HG03378 (cell line): ENCODE measurements at regions not wholly inside any gene's neighbourhood (a gene's known extent, or its start where the extent isn't known, plus 50 kb on each side); places are given as distances from the start of the nearest gene placed in this dataset.
"Not testable (repeated sequence)": the region's sequence is repeated elsewhere in the genome, so short reads cannot be mapped to it uniquely, and the experiment has no call there.

Experiments
- ATAC-seq: cut with Tn5 transposase; IDR thresholded peaks from one replicate; pipeline ENCODE4 v1.9.1; 2021; ENCODE audit warnings: mild to moderate bottlenecking, moderate library complexity; ENCODE audit not compliant: unreplicated experiment

DNA sequence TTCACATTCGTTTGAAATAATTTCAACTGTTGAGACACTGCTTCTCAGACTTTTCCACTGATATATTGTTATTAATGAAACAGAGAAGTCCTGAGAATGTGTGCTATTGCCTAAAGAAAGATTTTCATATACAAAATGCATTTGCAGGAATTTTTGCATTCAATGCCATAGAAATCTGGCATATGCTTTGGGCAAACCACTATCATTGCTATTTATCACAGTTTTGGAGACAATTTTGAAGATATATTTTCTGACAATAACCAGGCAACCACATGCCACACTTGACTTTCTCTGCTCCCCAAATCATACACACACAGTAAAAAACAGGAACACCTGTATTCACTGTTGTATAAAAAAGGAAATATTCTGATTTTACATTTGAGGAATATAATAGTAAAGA is 1303.7 kb upstream of the IGFBP7 start:
- ATAC-seq: no peak

DNA sequence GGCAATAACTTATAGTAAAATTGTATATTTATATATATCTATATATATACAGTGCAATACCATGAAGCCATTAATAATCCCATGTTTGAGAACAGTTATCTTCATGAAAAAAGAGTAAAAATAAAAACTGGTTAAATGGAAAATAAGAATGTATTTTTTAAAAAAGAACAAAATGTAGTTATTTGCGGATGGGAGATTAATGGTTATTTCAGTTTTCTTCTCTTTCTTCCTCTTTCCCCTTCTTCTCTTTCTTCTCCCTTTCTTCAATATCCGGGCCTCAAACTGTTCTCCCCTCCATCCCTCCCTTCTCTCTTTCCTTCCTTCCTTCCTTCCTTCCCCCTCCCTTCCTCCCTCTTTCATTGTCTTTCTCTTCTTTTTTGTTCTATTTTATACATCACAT is 1301.7 kb upstream of the IGFBP7 start:
- no peak for ATAC-seq

DNA sequence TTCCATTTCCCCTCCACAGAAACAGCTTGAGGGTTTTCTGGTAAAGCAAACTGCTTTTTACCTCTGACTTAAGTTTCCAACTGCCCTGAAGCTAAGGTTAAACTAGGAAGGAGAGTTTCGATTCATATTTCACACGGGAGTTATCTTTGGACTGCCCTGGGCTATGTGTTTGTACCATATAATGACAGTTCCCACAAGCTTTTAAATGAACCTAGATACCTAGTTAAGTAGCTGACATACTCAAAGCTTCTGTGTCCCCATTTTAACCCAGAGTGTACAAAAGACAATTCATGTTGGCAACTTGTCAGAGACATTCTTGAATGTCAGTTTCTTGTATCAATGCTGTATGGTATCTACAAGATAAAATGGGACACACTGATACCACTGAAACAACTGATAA is 1296.6 kb upstream of the IGFBP7 start:
- ATAC-seq: no peak

DNA sequence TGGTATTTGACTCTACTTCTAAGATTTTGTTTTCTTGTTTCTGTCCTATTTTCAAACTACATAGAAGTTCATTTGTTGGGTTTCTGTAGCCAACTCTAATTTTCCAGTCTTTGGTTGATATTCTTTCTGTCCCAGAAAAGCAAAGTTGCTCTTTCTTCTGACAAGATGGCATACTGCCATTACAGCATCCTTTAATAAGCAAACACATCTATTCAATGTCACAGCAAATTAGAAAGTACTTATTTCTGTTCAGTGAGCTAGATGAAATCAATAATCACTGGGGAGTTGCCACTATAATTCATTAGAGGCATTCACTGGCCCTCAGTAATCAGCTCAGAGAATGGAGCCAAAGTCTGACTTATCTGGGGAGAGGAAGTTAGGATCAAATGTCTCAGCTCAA is 1258.0 kb upstream of the IGFBP7 start:
- ATAC-seq: no peak

DNA sequence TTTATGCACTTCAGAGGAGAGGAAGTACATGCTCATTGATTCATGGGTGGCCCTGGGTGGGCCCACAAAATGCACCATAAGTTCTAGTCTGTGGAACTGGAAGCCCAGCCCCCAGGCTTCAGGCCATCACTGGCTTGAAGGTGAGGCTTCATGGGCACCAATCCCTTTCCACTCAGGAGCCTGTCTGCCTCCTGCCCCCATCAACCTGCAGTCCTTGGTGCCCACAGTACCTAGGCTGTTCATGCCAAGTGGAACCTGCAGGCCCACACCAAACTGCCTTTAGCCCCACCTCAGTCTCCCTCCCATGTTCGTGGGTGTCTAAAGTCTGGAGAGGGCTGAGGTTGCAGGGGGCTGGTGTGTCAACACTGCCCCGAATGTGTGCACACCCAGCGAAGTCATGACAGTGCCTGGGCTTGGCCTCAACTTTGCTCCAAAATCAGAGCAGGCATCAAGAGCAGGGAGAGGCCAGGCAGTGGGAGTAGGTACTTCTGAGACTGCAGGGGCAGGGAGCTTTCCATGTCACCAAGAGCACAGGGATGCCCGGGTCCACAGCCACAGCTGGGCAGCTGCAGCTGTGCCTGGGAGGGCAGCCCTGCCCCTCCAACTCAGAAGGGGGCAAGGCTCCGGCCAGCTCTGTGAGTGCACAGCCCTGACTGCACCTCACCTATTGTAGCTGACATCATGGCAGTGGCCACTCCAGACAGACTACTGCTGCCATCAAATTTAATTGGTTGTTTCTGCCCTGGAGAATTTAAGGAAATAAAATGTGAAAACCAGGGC is 1250.4 kb upstream of the IGFBP7 start:
- ATAC-seq: no peak

DNA sequence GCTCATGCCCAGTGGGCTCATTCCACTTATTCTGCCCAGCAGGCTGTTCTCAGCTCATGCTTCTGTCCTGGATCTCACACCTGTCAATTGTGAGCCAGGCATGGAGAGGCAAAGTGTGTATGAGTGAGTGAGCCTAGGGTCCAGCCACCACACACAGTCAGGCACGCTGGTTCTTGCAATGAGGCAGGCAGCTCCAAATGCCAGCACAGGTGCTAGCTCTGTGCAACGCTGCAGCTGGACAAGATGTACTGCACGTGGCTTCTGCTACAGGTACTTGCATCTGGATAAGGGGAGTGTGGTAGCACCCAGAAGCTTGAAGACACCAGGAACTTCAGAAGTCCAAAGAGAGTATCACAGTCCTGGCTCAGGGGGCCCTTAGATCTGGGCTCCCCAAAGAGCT is 1249.4 kb upstream of the IGFBP7 start:
- no peak for ATAC-seq

DNA sequence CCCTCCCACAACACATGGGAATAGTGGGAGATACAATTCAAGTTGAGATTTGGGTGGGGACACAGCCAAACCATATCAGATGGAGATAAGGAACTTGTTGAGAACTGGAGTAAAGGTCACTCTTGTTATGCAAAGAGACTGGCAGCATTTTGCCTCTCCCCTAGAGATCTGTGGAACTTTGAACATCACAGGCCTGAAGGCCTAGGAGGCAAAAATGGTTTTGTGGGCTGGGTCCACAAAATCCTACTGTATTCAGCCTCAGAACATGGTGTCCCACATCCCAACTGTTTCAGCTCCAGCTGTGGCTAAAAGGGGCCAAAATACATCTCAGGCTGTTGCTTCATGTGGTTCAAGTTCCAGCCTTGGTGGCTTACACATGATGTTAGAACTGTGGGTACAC is 1247.8 kb upstream of the IGFBP7 start:
- no peak for ATAC-seq

DNA sequence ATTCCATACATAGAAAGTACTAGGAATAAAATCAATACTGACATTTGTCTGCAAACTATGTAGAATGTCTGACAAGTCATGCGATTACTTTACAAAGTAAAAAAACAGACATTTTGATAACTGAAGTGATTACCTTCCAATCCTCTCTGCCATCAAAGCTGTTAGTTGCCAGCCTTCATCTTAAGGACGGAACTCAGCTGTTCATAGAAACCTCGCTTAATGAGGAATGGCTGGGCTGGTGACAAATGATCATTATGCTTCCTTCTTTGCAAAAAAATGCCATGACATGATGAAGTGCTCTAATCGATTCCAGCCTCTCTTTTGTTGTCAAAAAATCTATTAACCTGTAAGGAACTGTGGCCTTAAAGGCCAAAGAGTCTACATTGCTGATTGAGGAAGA is 1214.9 kb upstream of the IGFBP7 start:
- ATAC-seq: no peak

DNA sequence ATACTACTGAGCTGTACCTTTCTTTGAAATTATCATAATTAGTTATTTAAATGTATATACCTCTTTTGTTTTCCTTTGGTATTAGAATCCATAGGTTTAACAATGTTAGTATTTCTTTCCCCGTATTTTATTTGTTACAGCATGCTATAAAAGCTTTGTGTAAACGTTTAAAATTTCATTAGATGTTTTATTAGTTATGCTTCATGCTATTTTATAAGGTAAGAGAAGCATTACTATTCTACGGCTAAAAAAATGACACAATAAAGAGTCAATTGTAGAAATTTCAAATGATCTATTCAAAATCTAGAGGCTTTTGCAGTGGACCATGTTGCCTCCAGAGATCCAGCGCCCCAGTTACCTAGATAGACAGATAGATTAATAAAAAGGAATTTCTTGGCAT is 1203.3 kb upstream of the IGFBP7 start:
- ATAC-seq: no peak

DNA sequence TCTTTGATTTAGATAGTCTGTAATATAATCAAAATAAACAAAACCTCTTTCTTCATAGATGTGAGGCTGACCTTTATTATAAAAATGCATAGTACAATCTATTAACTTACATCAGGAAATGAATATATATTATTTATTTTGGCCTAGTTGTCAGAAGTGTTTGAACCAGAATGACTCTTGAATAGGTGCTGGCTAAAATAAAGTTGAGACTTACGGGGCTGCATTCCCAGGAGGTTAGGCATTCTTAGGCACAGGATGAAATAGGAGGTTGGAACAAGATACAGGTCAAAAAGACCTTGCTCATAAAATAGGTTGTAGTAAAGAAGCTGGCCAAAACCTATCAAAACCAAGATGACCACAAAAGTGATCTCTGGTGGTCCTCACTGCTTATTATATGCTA is 1193.3 kb upstream of the IGFBP7 start:
- ATAC-seq: no peak

DNA sequence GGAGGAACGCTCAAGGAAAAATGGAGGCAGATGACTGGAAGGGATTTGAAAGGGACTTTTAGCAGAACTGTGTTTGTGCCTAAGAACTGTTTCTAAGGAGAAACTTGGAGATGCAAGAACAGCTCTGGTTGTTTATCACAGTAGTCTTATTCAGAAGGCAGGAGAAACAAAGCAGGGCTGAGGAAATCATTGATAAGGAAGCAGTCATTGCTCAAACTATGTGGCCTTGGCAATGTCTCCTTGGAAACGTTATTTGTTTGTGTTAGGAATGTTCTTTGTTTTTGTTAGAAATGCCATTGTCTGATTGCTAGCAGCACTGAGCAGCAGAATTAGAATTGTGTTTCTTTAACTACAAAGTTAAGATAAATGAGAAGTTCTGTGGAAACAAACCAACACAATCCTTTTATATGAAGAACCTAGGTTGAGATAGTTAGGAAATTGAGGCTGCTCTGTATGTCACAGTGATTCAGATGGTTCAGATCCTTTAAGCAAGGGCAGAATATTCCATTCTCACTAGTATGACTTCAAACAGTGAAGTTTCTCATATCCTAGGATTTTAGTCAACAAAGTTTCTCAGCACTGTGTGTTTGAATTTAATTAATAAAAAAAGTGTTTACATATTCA is 1191.3 kb upstream of the IGFBP7 start:
- ATAC-seq: no peak

DNA sequence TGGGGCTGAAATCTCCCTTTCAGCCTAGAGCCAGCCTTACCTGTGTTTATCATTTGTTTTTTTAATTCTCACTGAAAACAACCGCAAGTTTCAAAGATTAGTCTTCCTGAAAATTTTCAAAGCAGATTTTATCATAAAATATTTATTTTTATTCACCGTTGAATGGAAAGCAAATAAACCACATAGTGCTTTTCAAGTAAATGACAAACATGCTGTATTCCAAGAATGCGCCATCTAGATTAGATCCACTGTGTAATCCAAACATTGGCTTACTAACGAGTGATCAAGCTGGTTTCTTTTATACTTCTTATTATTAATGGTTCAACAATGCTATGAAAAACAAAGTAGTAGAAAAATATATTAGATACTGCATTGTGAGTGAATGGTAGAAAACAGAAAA is 1176.2 kb upstream of the IGFBP7 start:
- ATAC-seq: no peak

DNA sequence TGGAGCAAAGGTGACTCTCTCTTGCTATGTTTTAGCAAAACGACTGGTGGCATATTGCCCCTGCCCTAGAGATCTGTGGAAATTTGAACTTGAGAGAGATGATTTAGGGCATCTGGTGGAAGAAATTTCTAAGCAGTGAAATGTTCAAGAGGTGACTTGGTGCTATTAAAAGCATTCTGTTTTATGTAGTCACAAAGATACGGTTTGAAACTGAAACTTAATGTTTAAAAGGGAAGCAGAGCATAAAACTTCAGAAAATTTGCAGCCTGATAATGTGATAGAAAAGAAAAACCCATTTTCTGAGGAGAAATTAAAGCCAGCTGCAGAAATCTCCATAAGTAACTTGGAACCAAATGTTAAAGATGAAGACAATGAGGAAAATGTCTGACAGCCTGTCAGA is 1170.7 kb upstream of the IGFBP7 start:
- ATAC-seq: not testable (repeated sequence)

DNA sequence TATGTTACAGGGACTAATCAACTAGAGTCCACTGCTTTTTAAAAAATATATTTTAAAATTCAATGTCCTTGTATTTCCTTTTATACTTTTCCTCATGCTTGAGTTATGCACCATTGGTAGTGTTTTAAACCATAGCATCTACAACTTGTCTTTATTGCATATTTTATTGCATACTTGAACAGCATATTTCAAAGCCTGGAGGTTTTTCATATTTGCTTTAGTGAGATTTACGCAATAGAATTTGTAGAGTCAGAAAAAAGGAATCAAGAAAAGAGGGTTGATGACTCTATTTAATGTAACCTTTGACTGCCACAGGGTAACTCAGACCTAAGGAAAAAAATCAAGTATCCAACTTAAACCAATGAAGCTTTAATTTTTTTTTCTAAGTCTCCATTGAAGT is 1165.7 kb upstream of the IGFBP7 start:
- no peak for ATAC-seq

DNA sequence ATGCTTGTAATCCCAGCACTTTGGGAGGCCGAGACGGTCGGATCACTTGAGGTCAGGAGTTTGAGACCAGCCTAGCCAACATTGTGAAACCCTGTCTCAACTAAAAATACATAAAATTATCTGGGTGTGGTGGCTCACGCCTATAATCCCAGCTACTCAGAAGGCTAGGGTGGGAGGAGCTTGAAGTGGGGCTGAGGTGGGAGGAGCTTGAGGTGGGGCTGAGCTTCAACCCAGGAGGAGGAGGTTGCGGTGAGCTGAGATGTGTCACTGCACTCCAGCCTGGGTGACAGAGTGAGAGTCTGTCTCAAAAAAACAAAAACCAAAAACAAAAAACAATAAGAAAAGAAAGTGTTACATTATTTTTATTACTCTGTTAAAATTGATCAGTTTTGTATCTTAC is 1164.4 kb upstream of the IGFBP7 start:
- ATAC-seq: no peak

DNA sequence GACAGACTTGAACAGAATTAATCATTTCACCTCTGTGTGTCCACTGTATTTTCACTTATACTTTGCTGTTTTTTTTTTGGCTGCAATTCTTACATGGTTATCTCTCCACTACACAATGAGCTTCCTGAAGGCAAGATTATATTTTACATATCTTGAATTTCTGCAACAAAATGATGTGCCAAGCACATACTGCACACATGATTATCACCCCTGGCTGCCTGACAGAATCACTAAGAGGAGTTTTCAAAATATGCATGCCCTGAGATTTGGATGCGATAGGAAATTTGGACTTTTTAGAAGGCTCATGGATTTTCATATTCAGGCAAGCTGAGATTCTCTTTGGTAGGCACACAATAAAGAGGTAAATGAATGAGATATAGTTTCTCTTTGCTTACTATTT is 1162.1 kb upstream of the IGFBP7 start:
- ATAC-seq: no peak

DNA sequence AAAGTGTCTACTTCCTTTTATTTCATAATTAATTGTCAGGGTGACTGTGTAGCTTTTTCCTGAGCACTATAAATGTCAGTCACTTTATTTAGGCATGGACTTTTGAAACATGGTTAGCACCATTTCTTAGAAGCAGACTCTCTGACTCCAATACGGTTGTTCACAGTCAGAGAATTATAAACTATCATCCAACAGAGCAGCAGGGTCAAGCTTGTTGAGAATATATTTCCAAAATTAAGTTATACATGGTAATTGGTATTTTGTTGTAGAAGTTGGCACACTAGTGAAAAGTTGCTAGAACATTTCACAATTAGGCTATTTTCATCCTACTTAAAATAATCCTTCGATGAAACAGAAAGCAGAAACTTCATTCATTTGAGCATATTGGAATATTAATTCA is 1155.5 kb upstream of the IGFBP7 start:
- ATAC-seq: no peak

DNA sequence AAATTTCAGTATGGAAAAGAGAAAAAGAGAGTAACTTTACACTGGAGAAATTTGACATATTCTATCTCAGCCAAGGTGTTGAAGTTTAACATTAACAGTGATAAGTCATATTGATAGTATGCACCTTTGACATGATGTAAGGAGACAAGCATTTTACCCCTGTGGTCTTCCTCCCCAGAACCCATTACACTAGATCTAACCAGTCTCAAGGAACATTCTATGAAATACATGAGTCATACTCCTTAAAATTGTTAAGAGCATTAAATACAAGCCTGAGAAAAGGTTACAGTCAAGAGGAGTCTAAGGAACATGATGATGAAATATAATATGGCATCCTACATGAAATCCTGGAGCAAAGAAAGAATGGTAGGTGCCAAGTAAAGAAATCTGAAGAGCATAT is 1151.3 kb upstream of the IGFBP7 start:
- ATAC-seq: no peak

DNA sequence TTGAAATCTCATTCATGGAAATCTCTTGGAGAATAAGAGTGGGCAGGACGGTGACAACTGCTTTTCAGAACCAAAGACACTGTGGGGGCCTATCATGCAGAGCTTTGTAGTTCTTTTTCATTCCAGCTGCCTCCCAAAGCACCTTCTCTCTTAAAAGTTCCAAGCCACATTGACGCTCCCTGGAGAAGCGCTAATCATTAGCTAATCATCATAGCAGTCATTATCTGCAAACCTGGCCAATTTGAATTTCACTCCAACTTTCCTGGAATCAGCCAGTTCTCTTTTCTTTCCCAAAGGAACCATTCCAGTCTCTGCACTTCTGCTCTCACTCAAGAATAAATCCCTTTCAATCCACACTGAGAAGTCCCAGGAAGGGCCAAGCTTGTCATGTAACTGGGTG is 1144.1 kb upstream of the IGFBP7 start:
- ATAC-seq: no peak

DNA sequence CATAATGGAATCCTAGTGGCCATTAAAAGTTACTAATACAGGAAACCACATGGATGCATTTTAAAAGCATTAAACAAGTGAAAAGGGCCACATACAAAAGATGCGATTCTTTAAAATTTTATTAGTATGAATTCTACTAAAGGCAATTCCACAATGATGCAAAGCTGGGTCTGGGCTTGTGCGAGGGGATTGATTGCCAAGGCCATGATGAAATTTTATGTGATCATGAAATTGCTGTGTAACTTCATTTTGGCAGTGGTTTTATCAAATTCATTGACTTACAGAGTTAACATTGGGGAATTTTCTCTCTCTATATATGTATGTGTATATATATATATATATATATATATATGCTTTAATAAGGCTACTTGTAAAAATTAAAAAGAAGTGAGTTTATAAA is 1142.5 kb upstream of the IGFBP7 start:
- no peak for ATAC-seq

DNA sequence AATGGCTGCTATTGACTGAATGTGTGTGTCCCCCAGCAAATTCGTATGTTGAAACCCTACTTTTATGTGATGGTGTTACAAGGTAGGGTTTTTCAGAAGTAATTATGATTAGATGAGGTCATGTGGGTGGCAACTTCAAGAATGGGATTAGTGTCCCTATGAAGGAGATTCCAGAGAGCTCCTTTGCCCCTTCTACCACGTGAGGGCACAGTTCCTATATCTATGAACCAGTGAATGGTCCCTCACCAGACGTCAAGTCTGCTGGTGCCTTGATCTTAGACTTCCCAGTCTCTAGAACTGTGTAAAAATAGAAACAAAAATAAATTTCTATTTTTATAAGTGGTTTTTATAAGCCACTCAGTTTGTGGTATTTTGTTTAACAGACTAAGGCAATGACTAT is 1137.6 kb upstream of the IGFBP7 start:
- ATAC-seq: no peak

DNA sequence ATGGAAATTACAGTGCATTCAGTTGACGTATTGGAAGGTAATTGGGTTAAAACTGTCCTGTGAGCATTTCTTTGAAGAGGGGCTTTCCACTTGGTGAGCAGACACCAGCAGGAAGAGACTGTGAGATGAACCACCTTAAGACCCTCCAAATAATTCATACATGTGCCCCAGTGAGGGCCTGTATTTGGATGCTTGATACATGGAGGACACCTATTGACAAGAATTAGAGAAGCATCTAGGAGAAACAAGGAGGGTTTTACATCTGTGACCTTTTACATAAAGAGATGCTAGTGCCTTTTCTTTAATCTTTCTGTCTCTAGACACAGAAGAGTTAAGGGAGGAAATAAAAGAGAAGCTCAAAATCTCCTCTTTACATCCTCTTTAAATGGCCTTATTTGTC is 1115.3 kb upstream of the IGFBP7 start:
- no peak for ATAC-seq

DNA sequence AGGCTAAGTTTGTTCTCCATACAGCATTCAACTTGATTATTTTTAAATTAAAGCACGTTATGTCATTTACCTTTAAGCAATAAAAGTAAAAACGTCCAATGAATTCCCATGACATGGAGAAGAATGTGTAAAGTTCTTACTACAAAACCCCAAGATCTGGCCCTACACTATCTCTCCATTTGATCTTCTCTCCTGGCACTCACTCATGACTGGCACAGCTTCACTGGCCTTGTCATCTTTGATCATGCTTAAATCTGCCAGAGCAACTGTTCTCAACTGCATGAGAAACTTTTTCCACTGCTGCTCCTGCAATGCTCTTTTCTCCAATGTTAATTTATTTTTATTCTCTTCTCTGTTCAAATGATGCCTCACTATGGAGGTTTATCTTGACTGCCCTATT is 1109.0 kb upstream of the IGFBP7 start:
- ATAC-seq: no peak
